PFSK-1 (cell line): ENCODE measurements at regions not wholly inside any gene's neighbourhood (a gene's known extent, or its start where the extent isn't known, plus 50 kb on each side); places are given as distances from the start of the nearest gene placed in this dataset.

Source experiments
- POLR2AphosphoS5 ChIP-seq: IDR thresholded peaks from 2 replicates; pipeline ENCODE4 v1.6.1; 2012; ENCODE audit warnings: low read depth, mild to moderate bottlenecking, control low read depth, low read length, moderate library complexity
- TAF1 ChIP-seq: IDR thresholded peaks from 2 replicates; pipeline ENCODE4 v1.6.1; 2012; ENCODE audit warnings: low read length, control low read depth, borderline replicate concordance; ENCODE audit not compliant: insufficient read depth
- TF ChIP-seq, protein P1 (sequence below), 2 experiments: IDR thresholded peaks; 2 replicates each; pipeline versions ENCODE4 v1.6.1 to v1.8.0; 2011 to 2012; ENCODE audit warnings: low read depth in 2 of 2, low read length in 2 of 2, control low read depth in 1 of 2, inconsistent platforms in 1 of 2, mild to moderate bottlenecking in 1 of 2, moderate library complexity in 1 of 2; ENCODE audit not compliant: insufficient read depth in 1 of 2

DNA sequence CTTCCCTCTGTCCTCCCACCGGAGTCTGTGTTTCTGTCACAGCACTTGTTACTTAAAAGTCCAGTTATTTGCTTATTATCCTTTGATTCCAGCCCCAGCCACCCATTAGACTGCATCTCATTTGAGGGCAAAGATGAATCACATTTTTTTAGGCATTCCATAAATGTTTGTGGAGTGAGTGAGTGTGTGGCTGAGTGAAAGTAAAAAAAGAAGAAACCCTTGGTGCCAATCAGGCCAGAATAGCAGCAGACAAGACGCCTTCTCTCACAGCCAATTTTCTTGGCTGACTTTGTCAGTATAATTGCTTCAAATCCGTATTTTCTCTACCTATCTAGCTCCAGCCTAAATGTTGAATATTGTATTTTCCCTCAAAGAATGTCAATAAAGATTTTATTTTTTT is 613.0 kb upstream of the WWC1 start:
- TF ChIP-seq, protein P1, sequence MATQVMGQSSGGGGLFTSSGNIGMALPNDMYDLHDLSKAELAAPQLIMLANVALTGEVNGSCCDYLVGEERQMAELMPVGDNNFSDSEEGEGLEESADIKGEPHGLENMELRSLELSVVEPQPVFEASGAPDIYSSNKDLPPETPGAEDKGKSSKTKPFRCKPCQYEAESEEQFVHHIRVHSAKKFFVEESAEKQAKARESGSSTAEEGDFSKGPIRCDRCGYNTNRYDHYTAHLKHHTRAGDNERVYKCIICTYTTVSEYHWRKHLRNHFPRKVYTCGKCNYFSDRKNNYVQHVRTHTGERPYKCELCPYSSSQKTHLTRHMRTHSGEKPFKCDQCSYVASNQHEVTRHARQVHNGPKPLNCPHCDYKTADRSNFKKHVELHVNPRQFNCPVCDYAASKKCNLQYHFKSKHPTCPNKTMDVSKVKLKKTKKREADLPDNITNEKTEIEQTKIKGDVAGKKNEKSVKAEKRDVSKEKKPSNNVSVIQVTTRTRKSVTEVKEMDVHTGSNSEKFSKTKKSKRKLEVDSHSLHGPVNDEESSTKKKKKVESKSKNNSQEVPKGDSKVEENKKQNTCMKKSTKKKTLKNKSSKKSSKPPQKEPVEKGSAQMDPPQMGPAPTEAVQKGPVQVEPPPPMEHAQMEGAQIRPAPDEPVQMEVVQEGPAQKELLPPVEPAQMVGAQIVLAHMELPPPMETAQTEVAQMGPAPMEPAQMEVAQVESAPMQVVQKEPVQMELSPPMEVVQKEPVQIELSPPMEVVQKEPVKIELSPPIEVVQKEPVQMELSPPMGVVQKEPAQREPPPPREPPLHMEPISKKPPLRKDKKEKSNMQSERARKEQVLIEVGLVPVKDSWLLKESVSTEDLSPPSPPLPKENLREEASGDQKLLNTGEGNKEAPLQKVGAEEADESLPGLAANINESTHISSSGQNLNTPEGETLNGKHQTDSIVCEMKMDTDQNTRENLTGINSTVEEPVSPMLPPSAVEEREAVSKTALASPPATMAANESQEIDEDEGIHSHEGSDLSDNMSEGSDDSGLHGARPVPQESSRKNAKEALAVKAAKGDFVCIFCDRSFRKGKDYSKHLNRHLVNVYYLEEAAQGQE (IDR thresholded peaks at IDR 0.05; ENCODE audit: insufficient read depth in 1 of 2, low read depth in 2 of 2, low read length in 2 of 2) = no peak
- TF ChIP-seq TAF1 (no peak), POLR2AphosphoS5 (no peak)
